Neutrophil (primary cell): ENCODE measurements at regions not wholly inside any gene's neighbourhood (a gene's known extent, or its start where the extent isn't known, plus 50 kb on each side); places are given as distances from the start of the nearest gene placed in this dataset.

Experiments used
- H3K27ac ChIP-seq: fragments of 200-600 bp; sonication (generic); 2 replicates; pipeline ENCODE4 v1.5.1; 2016; ENCODE audit warnings: mild to moderate bottlenecking, moderate library complexity
- H3K27me3 ChIP-seq: fragments of 200-600 bp; sonication (generic); 2 replicates; pipeline ENCODE4 v1.6.0; 2016; ENCODE audit warnings: mild to moderate bottlenecking
- H3K36me3 ChIP-seq: fragments of 200-600 bp; sonication (generic); 2 replicates; pipeline ENCODE4 v1.5.1; 2017
- H3K4me1 ChIP-seq, 2 experiments: fragments of 200-600 bp in 1 of 2; sonication (generic) in 1 of 2; 1 replicate in 1 of 2; 2 replicates in 1 of 2; pipeline versions ENCODE4 v1.5.1 to v1.6.1; 2013 to 2016; ENCODE audit warnings: low read depth in 1 of 2, low read length in 1 of 2, mild to moderate bottlenecking in 1 of 2, moderate library complexity in 1 of 2; ENCODE audit not compliant: control insufficient read depth in 1 of 2, insufficient read depth in 1 of 2
- H3K4me3 ChIP-seq, 2 experiments: fragments of 200-600 bp in 1 of 2; sonication (generic) in 1 of 2; 1 replicate in 1 of 2; 2 replicates in 1 of 2; pipeline ENCODE4 v1.5.1; 2013 to 2016; ENCODE audit warnings: low read depth in 1 of 2, low read length in 1 of 2, mild to moderate bottlenecking in 1 of 2, moderate library complexity in 1 of 2
- H3K9me3 ChIP-seq: fragments of 200-600 bp; sonication (generic); 2 replicates; pipeline ENCODE4 v1.5.1; 2016
- TF ChIP-seq, protein P1 (sequence below): fragments of 200-600 bp; sonication (generic); IDR thresholded peaks from 2 replicates; pipeline ENCODE4 v1.5.1; 2016; ENCODE audit warnings: antibody characterized with exemption

DNA sequence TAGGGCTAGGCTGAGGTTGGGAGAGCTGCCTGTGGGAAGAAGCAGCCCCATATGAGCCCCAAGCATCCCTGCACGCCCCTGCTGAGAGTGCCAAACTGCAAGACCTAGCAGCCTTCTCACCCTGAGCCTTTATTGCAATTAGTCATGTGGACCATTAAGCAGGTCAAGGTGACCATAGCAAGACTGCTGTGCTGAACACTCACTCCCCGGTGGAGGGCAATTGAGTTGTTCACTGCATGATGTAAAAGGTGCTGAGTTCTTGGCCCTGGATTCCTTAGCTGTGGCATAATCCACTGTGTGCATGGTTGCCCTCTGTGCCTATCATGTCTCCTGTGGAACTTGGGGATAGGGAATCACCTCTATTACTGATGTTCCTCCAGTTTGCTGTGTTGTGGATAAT lies 131.1 kb downstream of the FOXD1 start:
- H3K27ac ChIP-seq, result no peak overlapping the region
- H3K4me3 ChIP-seq, result no peak overlapping the region
- H3K4me1 ChIP-seq, result no peaks in the 10 kb centered on the region
- peaks cover 88% of the 10 kb centered on the region for H3K27me3 ChIP-seq
- no peaks in the 10 kb centered on the region for H3K36me3 ChIP-seq
- no peaks in the 10 kb centered on the region for H3K9me3 ChIP-seq
- TF ChIP-seq, protein P1, sequence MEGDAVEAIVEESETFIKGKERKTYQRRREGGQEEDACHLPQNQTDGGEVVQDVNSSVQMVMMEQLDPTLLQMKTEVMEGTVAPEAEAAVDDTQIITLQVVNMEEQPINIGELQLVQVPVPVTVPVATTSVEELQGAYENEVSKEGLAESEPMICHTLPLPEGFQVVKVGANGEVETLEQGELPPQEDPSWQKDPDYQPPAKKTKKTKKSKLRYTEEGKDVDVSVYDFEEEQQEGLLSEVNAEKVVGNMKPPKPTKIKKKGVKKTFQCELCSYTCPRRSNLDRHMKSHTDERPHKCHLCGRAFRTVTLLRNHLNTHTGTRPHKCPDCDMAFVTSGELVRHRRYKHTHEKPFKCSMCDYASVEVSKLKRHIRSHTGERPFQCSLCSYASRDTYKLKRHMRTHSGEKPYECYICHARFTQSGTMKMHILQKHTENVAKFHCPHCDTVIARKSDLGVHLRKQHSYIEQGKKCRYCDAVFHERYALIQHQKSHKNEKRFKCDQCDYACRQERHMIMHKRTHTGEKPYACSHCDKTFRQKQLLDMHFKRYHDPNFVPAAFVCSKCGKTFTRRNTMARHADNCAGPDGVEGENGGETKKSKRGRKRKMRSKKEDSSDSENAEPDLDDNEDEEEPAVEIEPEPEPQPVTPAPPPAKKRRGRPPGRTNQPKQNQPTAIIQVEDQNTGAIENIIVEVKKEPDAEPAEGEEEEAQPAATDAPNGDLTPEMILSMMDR, result no peak

DNA sequence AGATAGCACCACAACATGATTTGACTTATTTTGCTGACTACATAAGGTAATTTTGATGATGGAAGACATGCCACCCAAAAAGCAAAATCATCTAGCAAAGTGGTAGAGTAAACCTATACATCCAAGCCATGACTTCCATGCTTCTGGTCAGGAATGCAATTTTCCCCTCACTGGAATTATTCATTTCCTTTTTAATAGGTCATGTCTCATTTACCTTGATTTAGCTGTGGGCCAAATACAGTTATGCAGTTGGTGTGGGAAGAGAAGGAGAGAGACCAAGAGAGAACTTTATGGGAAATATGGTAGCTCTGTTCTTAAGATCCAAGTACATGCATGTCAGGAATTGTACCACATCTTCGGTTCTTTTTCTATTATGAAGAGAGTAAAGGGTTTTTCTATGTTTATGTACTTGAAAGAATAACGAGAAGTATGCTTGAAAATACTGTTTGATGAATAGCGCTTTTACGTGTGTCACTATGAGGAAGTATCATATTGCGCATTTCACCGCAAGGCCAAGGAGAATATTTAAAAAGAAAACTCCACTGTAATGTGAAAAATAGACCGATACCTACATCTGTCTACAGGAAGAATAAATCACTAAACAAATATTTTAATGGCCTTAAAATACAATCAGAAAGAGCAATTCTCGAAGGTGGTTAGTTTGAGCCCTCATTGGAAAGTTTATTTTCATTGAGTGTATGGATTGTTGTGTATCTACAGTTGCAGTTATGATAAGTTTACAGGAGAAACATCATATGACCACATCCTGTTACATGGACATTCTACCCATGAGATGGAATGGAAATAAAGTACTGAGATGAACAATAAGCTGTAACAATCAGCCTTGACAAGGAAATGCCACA lies 134.0 kb downstream of the FOXD1 start:
- Histone ChIP-seq H3K4me1 (no peaks in the 10 kb centered on the region), H3K27me3 (peaks cover 96% of the 10 kb centered on the region)

DNA sequence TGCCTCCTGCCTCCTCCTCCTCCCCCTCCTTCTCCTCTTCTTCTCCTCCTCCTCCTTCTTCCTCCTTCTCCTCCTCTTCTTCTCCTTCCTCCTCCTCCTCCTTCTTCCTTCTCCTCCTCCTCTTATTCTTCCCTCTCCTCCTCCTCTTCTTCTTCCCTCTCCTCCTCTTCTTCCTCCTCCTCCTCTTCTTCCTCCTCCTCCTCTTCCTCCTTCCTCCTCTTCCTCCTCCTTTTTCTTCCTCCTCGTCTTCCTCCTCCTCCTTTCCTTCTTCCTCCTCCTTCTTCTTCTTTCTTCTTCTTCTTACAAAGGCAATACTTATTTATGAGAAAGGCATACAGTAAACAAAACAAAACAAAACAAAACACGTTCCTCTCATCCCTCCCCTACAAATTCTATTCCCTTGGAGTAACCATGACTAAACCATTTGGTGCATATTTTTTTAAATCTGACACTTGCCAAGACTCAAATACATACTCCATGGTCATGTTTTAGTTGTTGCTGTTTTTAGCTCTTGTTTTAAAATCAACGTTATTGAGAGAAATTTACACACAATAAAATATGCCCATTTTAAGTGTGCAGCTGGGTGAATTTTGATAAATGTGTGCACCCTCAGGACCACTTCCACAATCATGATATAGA lies 135.6 kb downstream of the FOXD1 start:
- Histone ChIP-seq H3K36me3 (no peaks in the 10 kb centered on the region), H3K4me1 (no peaks in the 10 kb centered on the region), H3K9me3 (no peaks in the 10 kb centered on the region), H3K27me3 (peaks cover 100% of the 10 kb centered on the region), H3K4me3 (no peak overlapping the region), H3K27ac (no peak overlapping the region)
- TF ChIP-seq, protein P1, result no peak

More for the DNA sequence above, 134.0 kb downstream of the FOXD1 start:
- Histone ChIP-seq H3K9me3 (no peaks in the 10 kb centered on the region), H3K27ac (no peak overlapping the region), H3K4me3 (no peak overlapping the region), H3K36me3 (no peaks in the 10 kb centered on the region)
- TF ChIP-seq, protein P1, result no peak

DNA sequence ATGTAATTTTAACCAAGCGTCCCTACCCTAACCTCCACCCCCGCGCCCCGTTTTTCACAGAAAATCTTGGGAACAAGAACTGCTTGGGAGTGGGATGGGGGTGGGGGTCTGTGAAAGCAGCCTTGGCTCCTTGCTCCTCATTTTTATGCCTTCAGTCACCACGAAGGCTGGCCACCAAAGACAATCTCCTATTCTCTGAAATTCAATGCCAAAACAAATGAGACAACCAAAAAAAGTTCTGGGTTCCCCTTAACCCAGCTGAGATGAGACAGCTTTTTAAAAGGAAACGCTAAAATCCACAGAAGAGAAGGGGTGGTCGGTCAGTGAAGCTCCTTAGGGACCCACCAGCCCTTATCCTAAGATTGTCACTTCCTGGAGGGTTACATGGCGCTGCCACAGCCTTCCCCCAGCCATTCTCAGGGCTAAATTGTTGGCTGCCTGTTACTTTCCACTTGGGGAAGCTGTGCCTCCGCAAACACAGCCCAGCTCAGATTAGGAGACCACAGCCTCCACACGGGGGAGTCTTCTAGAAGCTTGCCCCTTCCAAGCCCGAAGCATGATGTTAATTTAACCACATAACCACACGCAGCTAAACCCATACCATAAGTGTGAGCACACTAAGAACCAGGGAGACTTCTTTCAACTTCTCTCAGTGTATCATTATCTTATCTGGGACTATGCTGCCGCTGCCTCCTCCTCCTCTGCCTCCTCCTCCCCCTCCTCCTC lies 136.3 kb downstream of the FOXD1 start:
- no peaks in the 10 kb centered on the region for H3K9me3 ChIP-seq
- H3K27ac ChIP-seq, result no peak overlapping the region
- H3K4me3 ChIP-seq, result no peak overlapping the region
- H3K27me3 ChIP-seq, result peaks cover 100% of the 10 kb centered on the region
- TF ChIP-seq, protein P1, result no peak
- no peaks in the 10 kb centered on the region for H3K4me1 ChIP-seq
- no peaks in the 10 kb centered on the region for H3K36me3 ChIP-seq

DNA sequence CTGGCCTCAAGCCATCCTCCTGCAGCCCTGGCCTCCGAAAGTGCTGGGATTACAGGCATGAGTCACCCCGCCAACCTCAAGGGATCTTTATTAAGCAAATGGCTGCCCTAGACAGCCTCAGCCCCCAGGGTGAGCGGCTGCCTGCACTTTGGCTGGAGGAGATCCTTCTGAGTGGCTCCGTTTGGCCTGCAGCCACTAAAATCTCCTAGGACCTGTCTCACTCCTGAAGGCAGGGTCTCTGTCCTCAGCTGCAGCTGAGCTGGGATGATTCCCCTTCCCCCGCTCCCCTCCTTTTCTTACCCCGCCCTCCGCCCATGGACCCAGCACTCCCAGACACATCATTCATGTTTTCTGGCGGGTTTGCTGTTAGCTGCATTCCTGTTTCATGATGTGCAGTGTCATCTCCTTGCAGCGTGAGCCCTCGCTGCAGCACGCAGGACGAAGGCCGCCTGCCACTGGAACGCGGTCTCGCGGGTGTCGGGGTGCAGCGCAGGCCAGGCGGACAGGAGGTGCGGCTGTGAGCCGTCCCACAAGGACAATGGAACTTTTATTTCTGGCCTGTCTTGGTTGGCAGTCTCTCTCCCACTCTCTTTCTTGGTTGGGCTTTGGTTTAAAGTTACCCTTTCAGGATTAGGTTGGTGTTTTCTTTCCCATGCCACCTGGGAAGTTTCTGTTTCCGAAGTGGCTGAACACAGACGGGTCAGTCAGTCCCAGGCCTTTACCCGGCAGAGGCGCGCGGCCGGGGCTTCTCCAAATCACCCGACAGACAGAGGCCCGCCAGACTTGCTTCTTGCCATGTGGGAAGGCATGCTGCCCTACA lies 137.1 kb downstream of the FOXD1 start:
- TF ChIP-seq, protein P1, result no peak
- Histone ChIP-seq H3K4me3 (no peak overlapping the region), H3K4me1 (no peaks in the 10 kb centered on the region), H3K27ac (no peak overlapping the region), H3K9me3 (no peaks in the 10 kb centered on the region), H3K36me3 (no peaks in the 10 kb centered on the region), H3K27me3 (peaks cover 100% of the 10 kb centered on the region)
